Lung (tissue), 11 donors: ENCODE measurements at regions not wholly inside any gene's neighbourhood (a gene's known extent, or its start where the extent isn't known, plus 50 kb on each side); places are given as distances from the start of the nearest gene placed in this dataset.

Experiments
- ATAC-seq: fragments of 200-7000 bp; cut with Tn5 transposase; one replicate; pipeline ENCODE4 v1.9.1; 2020; ENCODE audit warnings: moderate number of reproducible peaks; ENCODE audit not compliant: insufficient read depth, low FRiP score
- DNase-seq, 3 donors: peaks; one replicate each; pipeline ENCODE4 v3.0.0-alpha.2; 2013 to 2017
- H3K27ac ChIP-seq, 2 donors: one replicate each; pipeline ENCODE4 v1.5.1; 2013; ENCODE audit warnings: mild to moderate bottlenecking in 2 of 2, moderate library complexity in 2 of 2, control low read depth in 1 of 2, inconsistent platforms in 1 of 2, low read depth in 1 of 2, low read length in 1 of 2
- H3K27me3 ChIP-seq, 3 donors: one replicate each; pipeline ENCODE4 v1.5.1; 2013; ENCODE audit warnings: low read length in 2 of 3; ENCODE audit not compliant: control insufficient read depth in 3 of 3, insufficient read depth in 3 of 3
- H3K36me3 ChIP-seq, 4 donors: one replicate each; pipeline ENCODE4 v1.5.1; 2013; ENCODE audit warnings: low read length in 4 of 4, mild to moderate bottlenecking in 1 of 4, moderate library complexity in 1 of 4; ENCODE audit not compliant: control insufficient read depth in 4 of 4, insufficient read depth in 4 of 4
- H3K4me1 ChIP-seq, 5 donors: one replicate each; pipeline ENCODE4 v1.5.1; 2013; ENCODE audit warnings: low read length in 5 of 5, mild to moderate bottlenecking in 2 of 5, moderate library complexity in 1 of 5; ENCODE audit not compliant: control insufficient read depth in 5 of 5, insufficient read depth in 5 of 5
- H3K4me3 ChIP-seq: one replicate; pipeline ENCODE4 v1.5.1; 2013; ENCODE audit warnings: mild to moderate bottlenecking, control low read depth, moderate library complexity
- H3K9ac ChIP-seq, 2 donors: one replicate each; pipeline ENCODE4 v1.5.1; 2013; ENCODE audit warnings: low read length in 2 of 2, control low read depth in 1 of 2; ENCODE audit not compliant: insufficient read depth in 1 of 2
- H3K9me3 ChIP-seq, 4 donors: one replicate each; pipeline ENCODE4 v1.5.1; 2013; ENCODE audit warnings: low read length in 3 of 4, mild to moderate bottlenecking in 1 of 4, moderate library complexity in 1 of 4; ENCODE audit not compliant: control insufficient read depth in 4 of 4, insufficient read depth in 3 of 4
- WGBS, 2 donors: extraction: QIAGEN DNeasy Blood & Tissue Kit; methylation state at CpG; one replicate each; pipeline ENCODE4 v1.1.7; 2013; 5-methylcytosine and 5-hydroxymethylcytosine counted together
- TF ChIP-seq, protein P1 (sequence below): IDR thresholded peaks from 2 replicates; pipeline ENCODE4 v1.5.1; 2012; ENCODE audit warnings: mild to moderate bottlenecking; ENCODE audit errors: control extremely low read depth, extremely low read depth
- donor health status: control.
- donor health status: control.
- donor health status: Bipolar disorder and iron deficiency.
- donor health status: healthy.
- donor health status: DM: yes; HTN: yes; CAD: no.

DNA sequence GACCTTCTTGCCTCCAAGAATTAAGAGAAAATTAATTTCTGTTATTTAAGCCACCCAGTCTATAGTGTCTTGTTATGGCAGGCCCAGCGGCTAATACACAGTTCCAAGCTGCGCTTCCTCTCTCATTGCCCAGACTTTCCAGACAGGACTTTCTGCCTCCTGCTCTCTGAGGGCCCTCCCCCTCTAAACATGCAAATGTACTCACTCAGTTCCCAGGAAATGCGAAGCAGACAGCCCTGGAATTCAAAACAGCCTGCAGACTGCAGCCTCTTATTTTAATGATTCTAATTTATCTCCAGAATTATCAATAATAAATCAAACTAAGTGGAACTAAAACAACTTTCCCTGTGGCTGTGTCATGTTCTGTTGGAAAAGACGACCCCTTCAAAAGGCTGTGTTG lies 115.5 kb upstream of the ISX start:
- no peak for ATAC-seq
- WGBS, 2 donors, result 29 to 43% methylated on average over 4 of the region's 4 CpGs
- no peaks in the 10 kb centered on the region for H3K4me1 ChIP-seq
- peak in 1 of 3 donors; percentile 9 for DNase-seq
- H3K4me3 ChIP-seq, result no peak overlapping the region
- H3K9me3 ChIP-seq, result peaks cover 0 to 2% (median 0%) of the 10 kb centered on the region in 4 donors
- no peaks in the 10 kb centered on the region for H3K36me3 ChIP-seq
- no peak overlapping the region for H3K27ac ChIP-seq
- no peak overlapping the region for H3K9ac ChIP-seq
- TF ChIP-seq, protein P1, sequence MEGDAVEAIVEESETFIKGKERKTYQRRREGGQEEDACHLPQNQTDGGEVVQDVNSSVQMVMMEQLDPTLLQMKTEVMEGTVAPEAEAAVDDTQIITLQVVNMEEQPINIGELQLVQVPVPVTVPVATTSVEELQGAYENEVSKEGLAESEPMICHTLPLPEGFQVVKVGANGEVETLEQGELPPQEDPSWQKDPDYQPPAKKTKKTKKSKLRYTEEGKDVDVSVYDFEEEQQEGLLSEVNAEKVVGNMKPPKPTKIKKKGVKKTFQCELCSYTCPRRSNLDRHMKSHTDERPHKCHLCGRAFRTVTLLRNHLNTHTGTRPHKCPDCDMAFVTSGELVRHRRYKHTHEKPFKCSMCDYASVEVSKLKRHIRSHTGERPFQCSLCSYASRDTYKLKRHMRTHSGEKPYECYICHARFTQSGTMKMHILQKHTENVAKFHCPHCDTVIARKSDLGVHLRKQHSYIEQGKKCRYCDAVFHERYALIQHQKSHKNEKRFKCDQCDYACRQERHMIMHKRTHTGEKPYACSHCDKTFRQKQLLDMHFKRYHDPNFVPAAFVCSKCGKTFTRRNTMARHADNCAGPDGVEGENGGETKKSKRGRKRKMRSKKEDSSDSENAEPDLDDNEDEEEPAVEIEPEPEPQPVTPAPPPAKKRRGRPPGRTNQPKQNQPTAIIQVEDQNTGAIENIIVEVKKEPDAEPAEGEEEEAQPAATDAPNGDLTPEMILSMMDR, result no peak
- H3K27me3 ChIP-seq, result no peaks in the 10 kb centered on the region

DNA sequence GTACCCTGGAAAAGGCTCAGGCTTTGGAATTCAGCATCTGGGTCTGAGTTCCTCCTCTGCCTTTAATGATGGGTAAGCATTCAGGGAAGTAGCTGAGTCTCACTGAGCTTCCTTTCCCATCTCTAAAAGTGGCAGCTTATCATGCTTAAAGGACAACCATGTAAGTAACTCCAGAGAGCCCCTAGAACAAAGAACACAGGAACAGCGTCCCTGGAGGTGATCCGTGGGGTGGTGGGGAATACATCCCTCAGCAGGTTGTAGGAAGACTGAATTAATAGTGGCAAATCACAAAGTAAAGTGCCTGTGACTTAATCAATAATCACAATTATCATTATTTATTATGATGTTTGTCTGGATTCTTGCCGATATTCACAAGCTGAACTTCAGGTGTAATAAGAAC lies 114.7 kb upstream of the ISX start:
- DNase-seq (no peak), ATAC-seq (no peak)
- H3K9me3 ChIP-seq, result peaks cover 0 to 6% (median 0%) of the 10 kb centered on the region in 4 donors
- H3K27me3 ChIP-seq, result no peaks in the 10 kb centered on the region
- no peak overlapping the region for H3K4me3 ChIP-seq
- H3K9ac ChIP-seq, result no peak overlapping the region
- no peak overlapping the region for H3K27ac ChIP-seq
- H3K36me3 ChIP-seq, result no peaks in the 10 kb centered on the region
- no peaks in the 10 kb centered on the region for H3K4me1 ChIP-seq
- WGBS, 2 donors, result 66 to 75% methylated on average over 3 of the region's 3 CpGs
- TF ChIP-seq, protein P1, result no peak

DNA sequence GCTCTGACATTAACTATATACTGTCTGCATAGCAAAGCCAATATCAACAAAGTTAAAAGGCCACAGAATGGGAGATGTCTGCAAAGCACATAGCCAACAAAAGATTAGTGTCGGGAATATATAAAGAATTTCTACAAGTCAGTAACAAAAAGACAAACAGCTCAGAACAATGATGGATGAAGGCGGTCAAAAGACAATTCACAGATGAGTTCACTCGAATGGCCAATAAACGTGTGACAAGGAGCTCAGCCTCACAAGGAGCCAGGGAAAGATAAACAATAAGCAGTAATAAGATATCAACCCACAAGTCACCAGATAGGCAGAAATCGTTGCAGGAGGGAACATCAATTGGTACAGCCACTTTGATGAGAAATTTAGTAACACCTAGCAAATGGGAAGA lies 106.0 kb upstream of the ISX start:
- peaks cover 0 to 15% (median 0%) of the 10 kb centered on the region in 4 donors for H3K9me3 ChIP-seq
- H3K27ac ChIP-seq, result no peak overlapping the region
- WGBS, 2 donors, result 48 to 56% methylated on average over 5 of the region's 5 CpGs
- no peaks in the 10 kb centered on the region for H3K27me3 ChIP-seq
- H3K4me3 ChIP-seq, result no peak overlapping the region
- H3K4me1 ChIP-seq, result no peaks in the 10 kb centered on the region
- H3K36me3 ChIP-seq, result no peaks in the 10 kb centered on the region
- TF ChIP-seq, protein P1, result no peak
- no peak for DNase-seq
- no peak overlapping the region for H3K9ac ChIP-seq
- ATAC-seq, result no peak

DNA sequence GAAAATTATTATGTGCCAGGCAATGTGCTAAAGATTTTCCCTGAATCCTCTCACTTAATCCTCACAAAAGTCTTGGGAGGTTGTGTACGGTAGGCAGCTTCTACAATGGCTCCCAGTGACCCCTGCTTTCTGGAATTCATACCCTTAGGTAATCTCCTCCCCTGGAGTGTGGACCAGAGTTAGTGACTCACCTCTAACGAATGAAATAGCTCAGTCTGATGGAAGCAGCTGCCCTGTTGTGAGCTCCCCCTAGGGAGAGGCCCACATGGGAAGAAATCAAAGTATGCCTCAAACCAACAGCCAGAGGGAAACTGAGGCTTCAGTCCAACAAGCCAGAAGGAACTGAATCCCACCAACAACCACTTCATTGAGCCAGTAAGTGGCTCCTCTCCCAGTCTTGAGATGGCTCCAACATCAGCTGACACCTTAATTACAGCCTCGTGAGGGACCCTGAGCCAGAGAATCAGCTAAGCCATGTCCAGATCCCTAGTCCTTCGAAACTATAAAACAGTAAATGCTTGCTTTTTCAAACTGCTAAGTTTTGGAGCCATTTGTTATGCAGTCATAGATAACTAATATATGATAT lies 98.9 kb upstream of the ISX start:
- Histone ChIP-seq H3K4me3 (no peak overlapping the region), H3K4me1 (no peaks in the 10 kb centered on the region), H3K27ac (no peak overlapping the region), H3K9ac (no peak overlapping the region), H3K27me3 (peaks cover 0 to 4% (median 0%) of the 10 kb centered on the region in 3 donors), H3K36me3 (no peaks in the 10 kb centered on the region), H3K9me3 (no peaks in the 10 kb centered on the region)
- DNase-seq (no peak), ATAC-seq (no peak)
- TF ChIP-seq, protein P1, result no peak
- 71 to 73% methylated on average over 4 of the region's 4 CpGs for WGBS, 2 donors
